HG03135 (cell line): ENCODE measurements at regions not wholly inside any gene's neighbourhood (a gene's known extent, or its start where the extent isn't known, plus 50 kb on each side); places are given as distances from the start of the nearest gene placed in this dataset.
A peak's percentile ranks its signal among the peaks of the same experiment; 100 is the strongest.

Experiments
- ATAC-seq: cut with Tn5 transposase; IDR thresholded peaks from one replicate; pipeline ENCODE4 v1.9.1; 2021; ENCODE audit warnings: mild to moderate bottlenecking, moderate library complexity; ENCODE audit not compliant: unreplicated experiment

- ATAC-seq = no peak
These were observed 462.2 kb upstream of the RARB start for GRCh38 chr3:24965706-24966385.

GRCh38 chr3:24968036-24968435, 460.0 kb upstream of the RARB start:
- no peak for ATAC-seq

- ATAC-seq = no peak
These were observed 455.6 kb upstream of the RARB start for GRCh38 chr3:24972491-24972890.

- no peak for ATAC-seq
These were observed 446.8 kb upstream of the RARB start for GRCh38 chr3:24981309-24981708.

- no peak for ATAC-seq
These were observed 446.1 kb upstream of the RARB start for GRCh38 chr3:24981924-24982323.

GRCh38 chr3:24985668-24986067, 442.4 kb upstream of the RARB start:
- no peak for ATAC-seq

- ATAC-seq = no peak
These were observed 441.5 kb upstream of the RARB start for GRCh38 chr3:24986612-24987011.

GRCh38 chr3:24999357-24999756, 428.7 kb upstream of the RARB start:
- no peak for ATAC-seq

GRCh38 chr3:25000971-25001591, 427.0 kb upstream of the RARB start:
- no peak for ATAC-seq

- ATAC-seq = no peak
These were observed 426.0 kb upstream of the RARB start for GRCh38 chr3:25002052-25002451.

GRCh38 chr3:25007974-25008658, 419.9 kb upstream of the RARB start:
- peak; percentile 99 for ATAC-seq

GRCh38 chr3:25009665-25010064, 418.4 kb upstream of the RARB start:
- no peak for ATAC-seq

- no peak for ATAC-seq
These were observed 412.5 kb upstream of the RARB start for GRCh38 chr3:25015599-25015998.

GRCh38 chr3:25018909-25019308, 409.2 kb upstream of the RARB start:
- ATAC-seq = no peak

GRCh38 chr3:25019506-25019905, 408.6 kb upstream of the RARB start:
- no peak for ATAC-seq

GRCh38 chr3:25021816-25022215, 406.2 kb upstream of the RARB start:
- ATAC-seq = no peak

GRCh38 chr3:25023876-25024275, 404.2 kb upstream of the RARB start:
- ATAC-seq = no peak

GRCh38 chr3:25025236-25025635, 402.8 kb upstream of the RARB start:
- no peak for ATAC-seq

- no peak for ATAC-seq
These were observed 400.4 kb upstream of the RARB start for GRCh38 chr3:25027650-25028049.

GRCh38 chr3:25029820-25030219, 398.2 kb upstream of the RARB start:
- no peak for ATAC-seq

- ATAC-seq = no peak
These were observed 395.7 kb upstream of the RARB start for GRCh38 chr3:25032344-25032743.

GRCh38 chr3:25033407-25034029, 394.5 kb upstream of the RARB start:
- ATAC-seq = peak; percentile 92
